Neural progenitor cell (in vitro differentiated cells): ENCODE measurements at regions not wholly inside any gene's neighbourhood (a gene's known extent, or its start where the extent isn't known, plus 50 kb on each side); places are given as distances from the start of the nearest gene placed in this dataset.

Experiments
- DNase-seq: peaks from one replicate; pipeline ENCODE4 v3.0.0-alpha.2; 2016; ENCODE audit warnings: low spot score
- H2AFZ ChIP-seq: fragments of 200-600 bp; sonication (generic); replicated peaks from 2 replicates; pipeline ENCODE4 v1.6.1; 2016; ENCODE audit warnings: antibody characterized with exemption
- H3F3A ChIP-seq: fragments of 200-600 bp; sonication (generic); 2 replicates; pipeline ENCODE4 v1.6.1; 2016; ENCODE audit warnings: antibody characterized with exemption, low read depth
- H3K27ac ChIP-seq: fragments of 200-600 bp; sonication (generic); 2 replicates; pipeline ENCODE4 v1.5.1; 2016; ENCODE audit warnings: mild to moderate bottlenecking
- H3K27me3 ChIP-seq: fragments of 200-600 bp; sonication (generic); 2 replicates; pipeline ENCODE4 v1.6.1; 2016; ENCODE audit warnings: mild to moderate bottlenecking, moderate library complexity
- H3K36me3 ChIP-seq: fragments of 200-600 bp; sonication (generic); 2 replicates; pipeline ENCODE4 v1.5.1; 2016
- H3K4me1 ChIP-seq: fragments of 200-600 bp; sonication (generic); 2 replicates; pipeline ENCODE4 v1.6.1; 2016; ENCODE audit warnings: mixed run types
- H3K4me2 ChIP-seq: fragments of 200-600 bp; sonication (generic); 2 replicates; pipeline ENCODE4 v1.6.1; 2016
- H3K4me3 ChIP-seq: fragments of 200-600 bp; sonication (generic); 2 replicates; pipeline ENCODE4 v1.5.1; 2016
- H3K79me2 ChIP-seq: fragments of 200-600 bp; sonication (generic); 2 replicates; pipeline ENCODE4 v1.6.1; 2016; ENCODE audit warnings: low read depth
- H3K9ac ChIP-seq: fragments of 200-600 bp; sonication (generic); 2 replicates; pipeline ENCODE4 v1.6.1; 2016
- H3K9me3 ChIP-seq: fragments of 200-600 bp; sonication (generic); 2 replicates; pipeline ENCODE4 v1.5.1; 2016; ENCODE audit warnings: low read depth
- H4K20me1 ChIP-seq: fragments of 200-600 bp; sonication (generic); 2 replicates; pipeline ENCODE4 v1.6.1; 2016; ENCODE audit warnings: low read depth
- H3K27ac Mint-ChIP-seq: 3 replicates; pipeline ENCODE4 v1.8.0; 2021; ENCODE audit warnings: mixed read lengths
- H3K27me3 Mint-ChIP-seq: 2 replicates; pipeline ENCODE4 v1.8.0; 2022; ENCODE audit warnings: low read depth, mild to moderate bottlenecking, inconsistent platforms, moderate library complexity, mixed read lengths; ENCODE audit not compliant: insufficient read depth
- H3K36me3 Mint-ChIP-seq: 3 replicates; pipeline ENCODE4 v1.8.0; 2021; ENCODE audit warnings: mixed read lengths
- H3K4me1 Mint-ChIP-seq: 3 replicates; pipeline ENCODE4 v1.8.0; 2021; ENCODE audit warnings: mixed read lengths
- H3K4me3 Mint-ChIP-seq: 3 replicates; pipeline ENCODE4 v1.8.0; 2021; ENCODE audit warnings: mild to moderate bottlenecking, moderate library complexity, mixed read lengths
- H3K9me3 Mint-ChIP-seq: 3 replicates; pipeline ENCODE4 v1.8.0; 2020; ENCODE audit warnings: mixed read lengths
- EZH2 ChIP-seq: fragments of 200-600 bp; sonication (generic); IDR thresholded peaks from 2 replicates; pipeline ENCODE4 v1.6.1; 2017; ENCODE audit warnings: antibody characterized with exemption, mild to moderate bottlenecking, moderate library complexity
- EZH2phosphoT487 ChIP-seq: fragments of 200-600 bp; sonication (generic); IDR thresholded peaks from 2 replicates; pipeline ENCODE4 v1.6.1; 2017; ENCODE audit warnings: antibody characterized with exemption
- TF ChIP-seq, protein P1 (sequence below): fragments of 200-600 bp; sonication (generic); IDR thresholded peaks from 2 replicates; pipeline ENCODE4 v1.5.1; 2017; ENCODE audit warnings: antibody characterized with exemption, mild to moderate bottlenecking

DNA sequence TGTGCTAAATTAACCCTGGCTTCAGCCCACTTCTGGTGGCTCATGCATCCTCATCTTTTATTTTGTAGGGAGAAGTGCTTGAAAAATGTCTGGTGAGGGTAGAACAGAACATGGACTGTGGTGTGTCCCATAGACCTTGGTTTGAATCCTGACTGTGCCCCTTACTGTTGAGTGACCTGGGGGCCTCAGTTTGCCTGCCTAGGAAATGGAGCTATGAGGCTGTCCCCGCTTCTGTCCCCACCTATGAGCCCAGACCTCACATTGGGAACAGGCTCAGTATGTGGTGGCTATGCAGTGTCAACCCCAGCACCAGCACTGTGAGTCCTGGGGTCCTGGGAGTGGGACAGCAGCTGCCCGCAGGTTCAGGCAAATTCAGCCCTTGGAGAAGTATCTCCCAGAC, 186.3 kb upstream of the GSE1 start:
- no peaks in the 10 kb centered on the region for H3K27me3 ChIP-seq
- Mint-ChIP-seq H3K36me3 (no peaks in the 10 kb centered on the region), H3K4me1 (peaks cover 30% of the 10 kb centered on the region), H3K4me3 (no peak overlapping the region), H3K27ac (no peak overlapping the region), H3K27me3 (peaks cover 10% of the 10 kb centered on the region), H3K9me3 (no peaks in the 10 kb centered on the region)
- H3K9me3 ChIP-seq, result no peaks in the 10 kb centered on the region
- no peak overlapping the region for H2AFZ ChIP-seq
- H3K4me1 ChIP-seq, result peaks cover 22% of the 10 kb centered on the region
- no peak overlapping the region for H3K27ac ChIP-seq
- H3K36me3 ChIP-seq, result no peaks in the 10 kb centered on the region
- no peak overlapping the region for H3K4me2 ChIP-seq
- no peaks in the 10 kb centered on the region for H3K79me2 ChIP-seq
- H4K20me1 ChIP-seq, result peaks cover 19% of the 10 kb centered on the region
- no peak for DNase-seq
- H3F3A ChIP-seq, result peaks cover 16% of the 10 kb centered on the region
- H3K4me3 ChIP-seq, result no peak overlapping the region
- TF ChIP-seq EZH2phosphoT487 (no peak), EZH2 (no peak)
- TF ChIP-seq, protein P1, sequence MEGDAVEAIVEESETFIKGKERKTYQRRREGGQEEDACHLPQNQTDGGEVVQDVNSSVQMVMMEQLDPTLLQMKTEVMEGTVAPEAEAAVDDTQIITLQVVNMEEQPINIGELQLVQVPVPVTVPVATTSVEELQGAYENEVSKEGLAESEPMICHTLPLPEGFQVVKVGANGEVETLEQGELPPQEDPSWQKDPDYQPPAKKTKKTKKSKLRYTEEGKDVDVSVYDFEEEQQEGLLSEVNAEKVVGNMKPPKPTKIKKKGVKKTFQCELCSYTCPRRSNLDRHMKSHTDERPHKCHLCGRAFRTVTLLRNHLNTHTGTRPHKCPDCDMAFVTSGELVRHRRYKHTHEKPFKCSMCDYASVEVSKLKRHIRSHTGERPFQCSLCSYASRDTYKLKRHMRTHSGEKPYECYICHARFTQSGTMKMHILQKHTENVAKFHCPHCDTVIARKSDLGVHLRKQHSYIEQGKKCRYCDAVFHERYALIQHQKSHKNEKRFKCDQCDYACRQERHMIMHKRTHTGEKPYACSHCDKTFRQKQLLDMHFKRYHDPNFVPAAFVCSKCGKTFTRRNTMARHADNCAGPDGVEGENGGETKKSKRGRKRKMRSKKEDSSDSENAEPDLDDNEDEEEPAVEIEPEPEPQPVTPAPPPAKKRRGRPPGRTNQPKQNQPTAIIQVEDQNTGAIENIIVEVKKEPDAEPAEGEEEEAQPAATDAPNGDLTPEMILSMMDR, result no peak
- no peak overlapping the region for H3K9ac ChIP-seq

DNA sequence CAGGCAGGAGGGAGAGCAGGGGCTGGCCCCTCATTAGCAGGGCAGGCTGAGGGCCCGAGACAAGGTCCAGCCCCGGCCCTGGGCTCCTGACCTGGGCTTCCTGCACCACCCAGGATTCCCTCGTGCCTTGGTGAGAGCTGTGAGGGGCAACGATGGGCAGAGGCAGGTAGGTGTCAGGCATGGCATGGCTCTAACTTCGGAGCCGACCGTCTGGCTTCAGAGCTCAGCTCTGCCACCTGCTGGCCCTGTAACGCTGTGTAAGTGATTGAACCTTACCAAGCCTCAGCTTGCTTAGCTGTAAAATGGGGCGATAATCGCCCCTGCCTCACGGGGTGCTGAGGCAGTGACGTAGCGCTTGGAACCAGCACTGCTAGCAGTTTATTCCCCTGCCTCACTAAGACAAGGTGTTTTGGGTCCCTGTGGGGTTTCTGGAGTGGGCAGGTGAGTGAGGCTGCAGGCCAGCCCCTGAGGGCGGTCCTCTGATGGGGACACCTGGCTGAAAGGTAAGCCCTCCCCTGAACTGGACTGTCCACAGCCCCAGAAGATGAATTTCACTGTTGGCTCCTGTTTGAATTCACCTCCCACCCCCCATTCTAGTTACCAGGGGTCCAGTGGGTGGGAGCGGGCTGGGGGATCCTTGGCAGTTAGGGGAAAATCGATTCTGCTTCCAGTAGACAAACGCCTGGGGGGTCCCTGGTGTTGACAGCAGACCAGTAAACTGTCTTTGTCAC, 184.8 kb upstream of the GSE1 start:
- H3K27ac Mint-ChIP-seq, result no peak overlapping the region

DNA sequence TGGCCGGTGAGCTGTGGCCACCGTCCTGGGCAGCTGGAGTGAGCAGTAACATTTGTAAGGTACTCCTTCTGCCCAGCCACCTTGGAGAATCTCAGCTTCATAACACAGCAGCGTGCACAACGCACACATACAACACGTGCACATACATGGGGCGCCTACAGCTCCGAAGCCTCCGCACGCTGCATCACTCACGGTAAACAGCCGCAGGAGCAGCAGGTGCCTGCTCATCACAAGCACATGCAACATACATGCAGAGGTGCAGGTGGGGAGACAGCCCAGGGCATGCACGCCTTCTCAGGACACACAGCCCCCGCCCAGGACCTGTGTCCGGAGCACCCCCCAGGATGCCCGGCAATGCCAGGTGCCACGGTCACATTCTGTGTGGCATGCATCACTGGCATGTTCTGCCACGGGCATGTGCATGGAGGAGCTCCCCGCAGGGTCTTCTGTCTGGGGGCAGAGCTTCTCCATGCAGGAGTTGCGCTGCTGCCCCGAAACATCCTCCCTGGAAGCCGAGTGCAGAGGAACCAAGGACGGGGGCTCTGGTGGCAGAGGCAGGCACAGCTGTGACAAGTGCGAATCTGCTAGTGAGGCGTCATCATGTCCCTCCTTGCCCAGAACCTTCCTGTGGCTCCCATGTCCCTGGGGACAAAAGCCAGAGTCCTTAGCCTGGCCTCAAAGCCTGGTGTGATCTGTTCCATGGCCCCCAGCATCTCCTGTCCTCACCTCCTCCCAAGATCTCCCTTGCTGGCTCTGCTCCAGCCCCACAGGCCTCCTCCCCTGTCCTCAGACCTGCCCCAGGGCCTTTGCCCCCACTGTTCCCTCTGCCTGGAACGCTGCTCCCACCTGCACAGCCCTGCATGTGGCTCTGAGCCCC, 184.0 kb upstream of the GSE1 start:
- peaks cover 4% of the 10 kb centered on the region for H4K20me1 ChIP-seq
- TF ChIP-seq EZH2phosphoT487, result no peak
- TF ChIP-seq, protein P1, result no peak
- no peak for TF ChIP-seq EZH2
- no peaks in the 10 kb centered on the region for H3K9me3 ChIP-seq
- no peak overlapping the region for H3K9ac ChIP-seq
- H3F3A ChIP-seq, result no peaks in the 10 kb centered on the region
- no peak overlapping the region for H3K27ac ChIP-seq
- H3K27me3 ChIP-seq, result no peaks in the 10 kb centered on the region
- no peaks in the 10 kb centered on the region for H3K36me3 ChIP-seq
- DNase-seq, result no peak
- H3K36me3 Mint-ChIP-seq, result no peaks in the 10 kb centered on the region
- no peaks in the 10 kb centered on the region for H3K9me3 Mint-ChIP-seq
- H3K79me2 ChIP-seq, result no peaks in the 10 kb centered on the region
- H3K4me2 ChIP-seq, result no peak overlapping the region
- H3K27ac Mint-ChIP-seq, result no peak overlapping the region
- H3K4me3 ChIP-seq, result no peak overlapping the region
- H3K27me3 Mint-ChIP-seq, result peaks cover 11% of the 10 kb centered on the region
- H2AFZ ChIP-seq, result no peak overlapping the region
- H3K4me3 Mint-ChIP-seq, result peak overlapping the region; percentile 9
- H3K4me1 Mint-ChIP-seq, result peaks cover 21% of the 10 kb centered on the region
- peaks cover 11% of the 10 kb centered on the region for H3K4me1 ChIP-seq

More for the DNA sequence above, 184.8 kb upstream of the GSE1 start:
- no peaks in the 10 kb centered on the region for H3K36me3 ChIP-seq
- Mint-ChIP-seq H3K9me3 (no peaks in the 10 kb centered on the region), H3K27me3 (peaks cover 11% of the 10 kb centered on the region), H3K4me3 (no peak overlapping the region), H3K4me1 (peaks cover 25% of the 10 kb centered on the region), H3K36me3 (no peaks in the 10 kb centered on the region)
- H3K9ac ChIP-seq, result no peak overlapping the region
- DNase-seq, result peak; percentile 60
- no peaks in the 10 kb centered on the region for H3K27me3 ChIP-seq
- TF ChIP-seq EZH2phosphoT487 (no peak), EZH2 (no peak)
- TF ChIP-seq, protein P1, result peak; percentile 61
- H3K4me2 ChIP-seq, result no peak overlapping the region
- H3K4me1 ChIP-seq, result peaks cover 11% of the 10 kb centered on the region
- peaks cover 3% of the 10 kb centered on the region for H3F3A ChIP-seq
- no peak overlapping the region for H3K4me3 ChIP-seq
- no peak overlapping the region for H3K27ac ChIP-seq
- no peaks in the 10 kb centered on the region for H3K9me3 ChIP-seq
- H3K79me2 ChIP-seq, result no peaks in the 10 kb centered on the region
- no peak overlapping the region for H2AFZ ChIP-seq
- H4K20me1 ChIP-seq, result peaks cover 4% of the 10 kb centered on the region
